GM12872 (cell line): ENCODE measurements at regions not wholly inside any gene's neighbourhood (a gene's known extent, or its start where the extent isn't known, plus 50 kb on each side); places are given as distances from the start of the nearest gene placed in this dataset.

Experiments
- TF ChIP-seq, protein P1 (sequence below): IDR thresholded peaks from 3 replicates; pipeline ENCODE4 v1.5.1; 2011; ENCODE audit warnings: low read depth, mild to moderate bottlenecking, low read length, moderate library complexity; ENCODE audit not compliant: insufficient read depth

DNA sequence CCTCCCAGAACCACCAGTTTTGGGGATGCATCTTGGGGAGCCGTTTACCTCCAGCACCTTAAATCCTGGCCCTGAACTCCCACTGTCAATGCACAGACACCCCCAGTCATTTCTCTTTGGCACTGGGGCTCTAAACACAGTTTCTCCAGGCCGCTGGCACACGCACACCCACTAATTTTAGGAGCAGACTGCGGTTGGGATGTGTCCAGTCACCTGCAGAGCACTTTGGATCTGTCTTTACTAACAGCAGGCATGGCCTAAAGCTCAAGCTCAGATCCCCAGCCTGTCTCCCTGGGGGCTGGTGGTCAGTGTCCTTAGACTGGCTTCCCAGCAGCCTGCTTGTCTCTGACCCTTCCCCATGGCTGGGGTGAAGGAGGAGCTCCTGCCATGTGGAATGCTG is 49.9 kb downstream of the SYNE3 start:
- TF ChIP-seq, protein P1, sequence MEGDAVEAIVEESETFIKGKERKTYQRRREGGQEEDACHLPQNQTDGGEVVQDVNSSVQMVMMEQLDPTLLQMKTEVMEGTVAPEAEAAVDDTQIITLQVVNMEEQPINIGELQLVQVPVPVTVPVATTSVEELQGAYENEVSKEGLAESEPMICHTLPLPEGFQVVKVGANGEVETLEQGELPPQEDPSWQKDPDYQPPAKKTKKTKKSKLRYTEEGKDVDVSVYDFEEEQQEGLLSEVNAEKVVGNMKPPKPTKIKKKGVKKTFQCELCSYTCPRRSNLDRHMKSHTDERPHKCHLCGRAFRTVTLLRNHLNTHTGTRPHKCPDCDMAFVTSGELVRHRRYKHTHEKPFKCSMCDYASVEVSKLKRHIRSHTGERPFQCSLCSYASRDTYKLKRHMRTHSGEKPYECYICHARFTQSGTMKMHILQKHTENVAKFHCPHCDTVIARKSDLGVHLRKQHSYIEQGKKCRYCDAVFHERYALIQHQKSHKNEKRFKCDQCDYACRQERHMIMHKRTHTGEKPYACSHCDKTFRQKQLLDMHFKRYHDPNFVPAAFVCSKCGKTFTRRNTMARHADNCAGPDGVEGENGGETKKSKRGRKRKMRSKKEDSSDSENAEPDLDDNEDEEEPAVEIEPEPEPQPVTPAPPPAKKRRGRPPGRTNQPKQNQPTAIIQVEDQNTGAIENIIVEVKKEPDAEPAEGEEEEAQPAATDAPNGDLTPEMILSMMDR: no peak

DNA sequence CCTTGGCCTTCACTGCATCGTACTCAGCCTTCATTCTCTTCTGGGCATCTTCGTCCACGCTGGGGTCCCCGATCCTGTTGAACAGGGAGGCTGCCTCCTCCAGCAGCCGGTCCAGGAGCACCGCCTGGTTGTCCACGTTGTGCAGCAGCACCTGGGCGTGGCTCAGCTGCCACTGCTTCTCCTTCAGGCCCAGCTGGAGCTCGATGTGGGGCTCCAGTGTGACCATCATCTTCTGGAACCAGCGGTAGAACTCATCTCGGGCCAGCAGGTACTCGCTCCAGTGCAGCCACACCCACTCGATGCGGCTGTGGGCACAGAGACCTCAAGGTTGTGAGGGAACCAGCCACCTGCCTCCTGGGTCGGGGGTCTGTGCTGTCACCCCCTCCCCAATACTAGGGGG is 50.5 kb downstream of the SYNE3 start:
- TF ChIP-seq, protein P1: no peak

GRCh38 chr14:95465358-95465757 is 51.1 kb downstream of the SYNE3 start:
- TF ChIP-seq, protein P1: no peak

- TF ChIP-seq, protein P1: no peak
Measured at GRCh38 chr14:95464514-95464913, 51.9 kb downstream of the SYNE3 start.

DNA sequence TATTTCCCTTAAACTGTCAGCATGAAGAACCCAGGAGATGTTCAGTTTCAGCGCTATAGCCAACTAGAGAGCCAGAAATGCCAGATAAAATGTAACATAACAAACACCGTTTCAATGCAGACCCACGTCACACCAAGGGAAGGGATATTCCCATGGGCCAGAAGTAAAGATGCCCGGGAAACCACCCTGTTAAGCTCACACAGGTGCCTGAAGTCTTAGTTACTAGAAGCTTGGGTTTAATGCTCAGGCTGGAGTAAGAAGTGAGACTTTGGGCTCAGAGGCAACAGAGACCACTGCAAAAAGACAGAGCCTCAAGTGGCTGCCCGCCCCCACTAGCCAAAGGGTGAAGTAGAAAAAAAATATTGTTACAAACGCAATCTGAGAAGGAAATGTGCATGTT is 52.3 kb downstream of the SYNE3 start:
- TF ChIP-seq, protein P1: no peak

DNA sequence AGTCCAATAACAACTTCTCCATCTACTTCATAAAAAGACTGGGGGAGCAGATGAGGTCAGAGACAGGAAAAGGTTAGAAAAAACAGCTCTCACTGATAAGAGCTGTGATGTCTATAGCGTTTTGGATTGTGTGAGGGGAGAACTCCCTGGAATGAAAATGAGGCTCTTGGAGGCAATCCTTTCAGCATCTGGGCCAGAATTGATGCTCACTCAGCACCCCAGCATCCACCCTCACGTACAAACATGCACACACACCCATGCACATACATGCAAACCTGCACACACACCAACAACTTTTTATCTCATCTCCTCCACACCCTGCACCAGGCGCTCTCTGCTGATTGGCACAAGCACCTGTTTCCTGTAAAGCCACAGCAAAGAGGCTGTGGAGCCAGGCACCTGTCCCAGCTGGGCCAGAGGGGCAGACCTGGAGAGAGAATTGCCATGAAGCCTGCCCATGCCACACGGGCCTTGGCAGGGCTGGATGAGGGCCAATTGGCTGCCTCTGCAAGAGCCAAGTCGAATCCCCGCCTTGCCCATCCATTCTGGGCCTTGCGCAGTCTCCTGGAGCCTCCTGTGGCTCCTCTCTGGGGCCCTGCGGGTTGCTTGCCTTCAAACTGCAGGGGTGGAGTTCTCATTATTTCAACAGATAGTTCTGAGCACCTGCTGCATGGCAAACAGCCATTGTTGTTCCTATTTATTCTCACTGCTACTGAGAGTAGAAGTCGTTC is 53.1 kb downstream of the SYNE3 start:
- TF ChIP-seq, protein P1: no peak

- TF ChIP-seq, protein P1: no peak
Measured at GRCh38 chr14:95462491-95462890, 54.0 kb downstream of the SYNE3 start.
